ENCODE measurements at regions not wholly inside any gene's neighbourhood (a gene's known extent, or its start where the extent isn't known, plus 50 kb on each side); places are given as distances from the start of the nearest gene placed in this dataset.

- no CpG with 5 or more reads among the region's 2 CpGs for WGBS, 2 experiments (ENCODE audit: extremely low coverage in 2 of 2, insufficient read length in 1 of 2)
- H3K9me3 ChIP-seq (ENCODE audit: control insufficient read depth, insufficient read depth, low read length), result no peaks in the 10 kb centered on the region
- no peak overlapping the region for H2BK20ac ChIP-seq (ENCODE audit: low read depth, low read length)
- BruUV-seq (replicated peaks), result no TSS peak
- H2BK5ac ChIP-seq (ENCODE audit: low read depth, low read length, poor library complexity, severe bottlenecking), result no peak overlapping the region
- H4K5ac ChIP-seq (ENCODE audit: low read depth, low read length), result no peak overlapping the region
- H3K4me3 ChIP-seq (ENCODE audit: insufficient read depth, low read depth, low read length), result no peak overlapping the region
- H3K4me1 ChIP-seq (ENCODE audit: control insufficient read depth, insufficient read depth, low read length), result peaks cover 5% of the 10 kb centered on the region; the same call in 1 of the 2 replicates
- H4K20me1 ChIP-seq (ENCODE audit: insufficient read depth, low read length), result no peaks in the 10 kb centered on the region
- intact Hi-C loops (cut with micrococcal nuclease), result no loop called here
- H3K9ac ChIP-seq (ENCODE audit: low read depth, low read length), result no peak overlapping the region
- no peak for ATAC-seq (ENCODE audit: low read depth)
- ChIA-PET POLR2A (ENCODE audit: unreplicated experiment) (no interaction called here), CTCF (no interaction called here)
- no peak overlapping the region for H2AFZ ChIP-seq (replicated peaks; ENCODE audit: low read length, poor library complexity)
- H3K18ac ChIP-seq (ENCODE audit: low read depth, low read length), result no peak overlapping the region
- no peak overlapping the region for H4K8ac ChIP-seq (ENCODE audit: low read depth in 2 of 2, low read length in 2 of 2)
- no peak overlapping the region for H2BK15ac ChIP-seq (ENCODE audit: low read depth, low read length)
- H4K91ac ChIP-seq (ENCODE audit: insufficient read depth, low read depth, low read length), result no peak overlapping the region
- no peak overlapping the region for H2BK120ac ChIP-seq (ENCODE audit: low read depth, low read length)
- no peak overlapping the region for H3K23ac ChIP-seq (ENCODE audit: low read depth, low read length)
- TF ChIP-seq USF2 (IDR thresholded peaks at IDR 0.05; ENCODE audit: low read depth, low read length) (no peak), CTCF (conservative IDR thresholded peaks at IDR 0.05; ENCODE audit: low read depth, low read length) (no peak), RCOR1 (IDR thresholded peaks at IDR 0.05; ENCODE audit: insufficient replicate concordance, low read length) (no peak), BHLHE40 (IDR thresholded peaks at IDR 0.05; ENCODE audit: low read depth, low read length) (no peak), MAFK (IDR thresholded peaks at IDR 0.05; ENCODE audit: low read depth, low read length) (no peak), RAD21 (IDR thresholded peaks at IDR 0.05; ENCODE audit: low read length) (no peak), ELK1 (IDR thresholded peaks at IDR 0.05; ENCODE audit: borderline replicate concordance, low read depth, low read length) (no peak), SMC3 (IDR thresholded peaks at IDR 0.05; ENCODE audit: low read depth, low read length) (no peak), RFX5 (IDR thresholded peaks at IDR 0.05; ENCODE audit: low read depth, low read length) (no peak), MAZ (IDR thresholded peaks at IDR 0.05; ENCODE audit: borderline replicate concordance, low read depth, low read length) (no peak), POLR2A (IDR thresholded peaks at IDR 0.05; ENCODE audit: low read depth, low read length) (no peak)
- H3K36me3 ChIP-seq (ENCODE audit: control insufficient read depth, insufficient read depth, low read length), result no peaks in the 10 kb centered on the region
- H3K9me1 ChIP-seq (ENCODE audit: insufficient read depth, low read length), result peaks cover 5% of the 10 kb centered on the region; the same call in 1 of the 2 replicates
- no peaks in the 10 kb centered on the region; the same call in 1 of the 2 replicates for H3K27me3 ChIP-seq (ENCODE audit: control insufficient read depth, insufficient read depth, low read length)
- no peak for DNase-seq
- no peak overlapping the region for H3K4me2 ChIP-seq (ENCODE audit: low read depth, low read length)
- H2AK9ac ChIP-seq (replicated peaks; ENCODE audit: low read depth, low read length, poor library complexity), result no peak overlapping the region
- H3K56ac ChIP-seq (ENCODE audit: extremely low read depth, insufficient read depth, low read length), result no peak overlapping the region
- dilution Hi-C loops (cut with HindIII; ENCODE audit: low sequenced_read_pairs, unreplicated experiment), result no loop called here
- no peak overlapping the region for H2AK5ac ChIP-seq (ENCODE audit: low read depth, low read length)
- H3K14ac ChIP-seq (replicated peaks; ENCODE audit: low read depth, low read length), result no peak overlapping the region
- H3K79me1 ChIP-seq (ENCODE audit: low read depth in 1 of 2, low read length in 2 of 2), result no peaks in the 10 kb centered on the region
- H3K4ac ChIP-seq (ENCODE audit: low read depth, low read length), result no peak overlapping the region
- H3K27ac ChIP-seq (ENCODE audit: insufficient read depth, low read length), result no peak overlapping the region
- in situ Hi-C loops (cut with MboI; ENCODE audit: low sequenced_read_pairs), result no loop called here
Observed at GRCh38 chr4:11736978-11737377, 308.3 kb upstream of the HS3ST1 start.
